ENCODE measurements at regions not wholly inside any gene's neighbourhood (a gene's known extent, or its start where the extent isn't known, plus 50 kb on each side); places are given as distances from the start of the nearest gene placed in this dataset.
"Not testable (repeated sequence)": the region's sequence is repeated elsewhere in the genome, so short reads cannot be mapped to it uniquely, and the experiment has no call there.

DNA sequence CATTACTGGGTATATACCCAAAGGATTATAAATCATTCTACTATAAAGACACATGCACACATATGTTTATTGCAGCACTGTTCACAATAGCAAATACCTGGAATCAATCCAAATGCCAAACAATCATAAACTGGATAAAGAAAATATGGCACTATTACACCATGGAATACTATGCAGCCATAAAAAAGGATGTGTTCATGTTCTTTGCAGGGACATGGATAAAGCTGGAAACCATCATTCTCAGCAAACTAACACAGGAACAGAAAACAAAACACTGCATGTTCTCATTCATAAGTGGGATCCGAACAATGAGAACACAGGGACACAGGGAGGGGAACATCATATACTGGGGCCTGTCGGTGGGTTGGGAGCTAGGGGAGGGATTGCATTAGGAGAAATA, 591.7 kb downstream of the TBL1XR1 start:
- DNase-seq; H3K9me3 ChIP-seq (ENCODE audit: control insufficient read depth, low read length); H3K27me3 ChIP-seq (ENCODE audit: control insufficient read depth in 1 of 2, insufficient read depth in 2 of 2, low read length in 1 of 2); ATAC-seq (ENCODE audit: low FRiP score); intact Hi-C loops (cut with DNase I); H3K27ac ChIP-seq (ENCODE audit: low read depth in 1 of 2, low read length in 2 of 2); H3K4me3 ChIP-seq (ENCODE audit: low read length in 2 of 2); H3K4me1 ChIP-seq (ENCODE audit: control insufficient read depth in 1 of 2, insufficient read depth in 2 of 2, low read length in 2 of 2); H3K36me3 ChIP-seq (ENCODE audit: control insufficient read depth in 1 of 2, insufficient read depth in 2 of 2, low read length in 1 of 2): not testable (repeated sequence)
- WGBS, 2 donors = 95 to 96% methylated on average over 2 of the region's 2 CpGs

DNA sequence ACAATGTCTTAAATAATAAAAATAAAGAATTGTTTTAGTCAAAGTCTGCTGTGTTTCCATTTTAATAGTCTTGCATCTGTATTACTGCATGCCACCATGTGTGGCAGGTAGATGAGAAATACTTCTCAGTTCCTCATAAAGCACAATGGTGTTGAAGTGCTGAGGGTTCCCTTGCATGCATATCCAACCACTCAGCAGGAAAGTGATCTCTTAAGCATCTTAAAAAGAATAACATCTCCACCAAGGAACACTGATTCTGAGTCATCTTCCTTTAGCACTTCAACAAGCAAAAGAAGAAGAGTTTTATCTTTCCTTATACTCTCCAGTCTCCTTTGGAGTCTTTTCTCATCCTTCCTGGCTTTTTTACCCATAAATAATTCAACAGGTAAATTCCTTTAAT, 602.0 kb downstream of the TBL1XR1 start:
- intact Hi-C loops (cut with DNase I) = no loop called here
- H3K4me1 ChIP-seq (ENCODE audit: control insufficient read depth in 1 of 2, insufficient read depth in 2 of 2, low read length in 2 of 2) = no peaks in the 10 kb centered on the region
- ATAC-seq (ENCODE audit: low FRiP score) (no peak), DNase-seq (no peak)
- no peak overlapping the region for H3K27ac ChIP-seq (ENCODE audit: low read depth in 1 of 2, low read length in 2 of 2)
- H3K9me3 ChIP-seq (ENCODE audit: control insufficient read depth, low read length) = no peaks in the 10 kb centered on the region
- no peak overlapping the region for H3K4me3 ChIP-seq (ENCODE audit: low read length in 2 of 2)
- no peaks in the 10 kb centered on the region for H3K36me3 ChIP-seq (ENCODE audit: control insufficient read depth in 1 of 2, insufficient read depth in 2 of 2, low read length in 1 of 2)
- no peaks in the 10 kb centered on the region for H3K27me3 ChIP-seq (ENCODE audit: control insufficient read depth in 1 of 2, insufficient read depth in 2 of 2, low read length in 1 of 2)

DNA sequence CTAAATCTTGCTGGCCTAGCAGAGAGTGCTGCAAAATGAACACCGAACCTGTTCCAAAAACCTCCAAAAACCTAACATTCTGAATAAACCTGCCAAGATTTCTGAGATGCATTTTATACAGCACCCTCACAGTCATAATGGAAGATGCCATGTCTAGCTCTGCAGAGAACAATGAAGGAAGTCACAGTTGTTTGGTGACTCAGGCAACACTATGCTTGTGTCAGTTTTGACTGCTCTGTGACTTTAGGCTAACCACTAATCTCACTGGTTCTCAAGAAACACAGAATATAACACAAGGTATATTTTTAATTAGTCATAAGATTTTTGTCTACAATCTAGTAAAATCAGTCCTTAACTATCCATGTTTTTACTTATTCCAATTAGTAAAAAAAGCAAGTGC, 606.6 kb downstream of the TBL1XR1 start:
- intact Hi-C loops (cut with DNase I) = no loop called here
- ATAC-seq (ENCODE audit: low FRiP score) = no peak
- no peak for DNase-seq
- no peaks in the 10 kb centered on the region for H3K9me3 ChIP-seq (ENCODE audit: control insufficient read depth, low read length)
- H3K27ac ChIP-seq (ENCODE audit: low read depth in 1 of 2, low read length in 2 of 2) = no peak overlapping the region
- no peaks in the 10 kb centered on the region for H3K4me1 ChIP-seq (ENCODE audit: control insufficient read depth in 1 of 2, insufficient read depth in 2 of 2, low read length in 2 of 2)
- H3K4me3 ChIP-seq (ENCODE audit: low read length in 2 of 2) = no peak overlapping the region
- no peaks in the 10 kb centered on the region for H3K36me3 ChIP-seq (ENCODE audit: control insufficient read depth in 1 of 2, insufficient read depth in 2 of 2, low read length in 1 of 2)
- no peaks in the 10 kb centered on the region for H3K27me3 ChIP-seq (ENCODE audit: control insufficient read depth in 1 of 2, insufficient read depth in 2 of 2, low read length in 1 of 2)
- 79 to 84% methylated on average over 1 of the region's 1 CpG for WGBS, 2 donors

DNA sequence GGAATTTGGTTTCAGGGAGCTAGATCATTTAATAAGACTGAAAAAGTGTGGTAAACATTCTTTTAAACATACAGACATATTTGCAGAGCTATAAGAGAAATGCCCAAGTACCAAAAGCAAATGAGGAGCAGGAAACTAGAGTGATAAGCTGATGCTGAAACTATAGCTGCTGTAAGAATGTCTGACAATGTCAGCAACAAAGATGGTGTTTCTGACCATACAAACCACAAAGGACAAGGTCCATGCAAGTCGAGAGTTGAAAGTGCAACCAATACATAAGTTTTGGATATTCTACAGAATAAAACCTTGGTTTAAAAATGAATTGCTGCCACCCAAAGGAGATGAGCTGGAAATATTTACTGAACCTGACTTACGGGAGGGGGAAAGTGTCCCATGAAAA, 610.2 kb downstream of the TBL1XR1 start:
- no peak overlapping the region for H3K27ac ChIP-seq (ENCODE audit: low read depth in 1 of 2, low read length in 2 of 2)
- no peaks in the 10 kb centered on the region for H3K9me3 ChIP-seq (ENCODE audit: control insufficient read depth, low read length)
- no peaks in the 10 kb centered on the region for H3K4me1 ChIP-seq (ENCODE audit: control insufficient read depth in 1 of 2, insufficient read depth in 2 of 2, low read length in 2 of 2)
- no peaks in the 10 kb centered on the region for H3K36me3 ChIP-seq (ENCODE audit: control insufficient read depth in 1 of 2, insufficient read depth in 2 of 2, low read length in 1 of 2)
- H3K4me3 ChIP-seq (ENCODE audit: low read length in 2 of 2) = no peak overlapping the region
- WGBS, 2 donors = 67 to 87% methylated on average over 2 of the region's 2 CpGs
- H3K27me3 ChIP-seq (ENCODE audit: control insufficient read depth in 1 of 2, insufficient read depth in 2 of 2, low read length in 1 of 2) = no peaks in the 10 kb centered on the region
- intact Hi-C loops (cut with DNase I) = no loop called here
- ATAC-seq (ENCODE audit: low FRiP score) = no peak
- DNase-seq = no peak

DNA sequence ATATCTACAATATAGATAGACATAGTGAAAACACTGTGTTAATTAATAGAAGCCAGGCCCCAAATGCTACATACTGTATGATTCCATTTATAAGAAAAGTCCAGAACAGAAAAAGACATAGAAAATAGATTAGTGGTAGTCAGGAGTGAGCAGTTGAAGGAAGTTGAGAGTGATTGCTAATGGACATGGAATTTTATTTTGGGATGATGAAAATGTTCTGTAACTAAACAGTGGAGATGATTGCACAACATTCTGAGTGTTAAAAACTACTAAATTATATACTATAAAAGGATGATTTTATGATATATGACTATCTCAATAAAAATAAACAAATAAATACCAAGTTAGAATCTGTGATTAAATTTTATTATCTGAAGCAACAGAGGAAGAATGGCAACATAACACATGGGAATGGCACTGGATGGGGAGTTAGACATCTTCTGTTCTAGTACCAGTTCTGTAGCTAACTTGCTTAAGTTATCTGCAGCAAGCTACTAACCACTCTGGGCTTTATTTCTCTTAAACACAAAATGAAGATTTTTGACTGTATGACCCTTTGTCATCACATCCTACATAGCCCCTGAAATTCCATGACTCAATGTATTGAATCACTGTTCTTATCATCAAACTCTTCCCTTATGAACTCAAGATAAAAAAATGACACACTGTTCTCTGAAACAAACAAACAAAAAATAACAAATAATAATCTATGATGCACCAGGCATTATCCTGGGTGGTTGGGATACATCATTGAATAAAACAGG, 612.7 kb downstream of the TBL1XR1 start:
- intact Hi-C loops (cut with DNase I) = no loop called here
- Histone ChIP-seq H3K9me3 (ENCODE audit: control insufficient read depth, low read length) (no peaks in the 10 kb centered on the region), H3K36me3 (ENCODE audit: control insufficient read depth in 1 of 2, insufficient read depth in 2 of 2, low read length in 1 of 2) (no peaks in the 10 kb centered on the region), H3K4me3 (ENCODE audit: low read length in 2 of 2) (no peak overlapping the region), H3K27me3 (ENCODE audit: control insufficient read depth in 1 of 2, insufficient read depth in 2 of 2, low read length in 1 of 2) (no peaks in the 10 kb centered on the region), H3K4me1 (ENCODE audit: control insufficient read depth in 1 of 2, insufficient read depth in 2 of 2, low read length in 2 of 2) (no peaks in the 10 kb centered on the region), H3K27ac (ENCODE audit: low read depth in 1 of 2, low read length in 2 of 2) (no peak overlapping the region)
- no peak for ATAC-seq (ENCODE audit: low FRiP score)
- no peak for DNase-seq

DNA sequence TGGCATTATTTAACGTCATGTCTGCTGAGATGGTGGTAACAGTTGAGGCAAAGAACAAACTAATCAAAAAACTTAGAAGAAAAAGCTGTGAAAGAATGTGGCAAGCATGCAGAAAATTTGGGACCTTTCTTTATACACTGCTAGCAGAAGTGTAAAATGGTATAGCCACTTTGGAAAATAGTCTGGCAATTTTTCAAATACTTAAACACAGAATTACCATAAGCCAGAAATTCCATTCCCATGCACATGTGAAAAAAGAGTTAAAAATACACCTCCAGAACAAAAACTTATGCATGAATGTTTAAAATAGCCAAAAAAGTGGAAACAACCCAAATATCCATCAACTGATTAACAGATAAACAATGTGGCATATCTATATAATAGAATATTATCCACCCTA, 613.3 kb downstream of the TBL1XR1 start:
- Histone ChIP-seq H3K9me3 (ENCODE audit: control insufficient read depth, low read length) (no peaks in the 10 kb centered on the region), H3K4me3 (ENCODE audit: low read length in 2 of 2) (no peak overlapping the region), H3K27me3 (ENCODE audit: control insufficient read depth in 1 of 2, insufficient read depth in 2 of 2, low read length in 1 of 2) (no peaks in the 10 kb centered on the region), H3K4me1 (ENCODE audit: control insufficient read depth in 1 of 2, insufficient read depth in 2 of 2, low read length in 2 of 2) (no peaks in the 10 kb centered on the region), H3K27ac (ENCODE audit: low read depth in 1 of 2, low read length in 2 of 2) (no peak overlapping the region), H3K36me3 (ENCODE audit: control insufficient read depth in 1 of 2, insufficient read depth in 2 of 2, low read length in 1 of 2) (no peaks in the 10 kb centered on the region)
- ATAC-seq (ENCODE audit: low FRiP score) (no peak), DNase-seq (no peak)
- 93 to 97% methylated on average over 1 of the region's 1 CpG for WGBS, 2 donors
- intact Hi-C loops (cut with DNase I) = no loop called here

DNA sequence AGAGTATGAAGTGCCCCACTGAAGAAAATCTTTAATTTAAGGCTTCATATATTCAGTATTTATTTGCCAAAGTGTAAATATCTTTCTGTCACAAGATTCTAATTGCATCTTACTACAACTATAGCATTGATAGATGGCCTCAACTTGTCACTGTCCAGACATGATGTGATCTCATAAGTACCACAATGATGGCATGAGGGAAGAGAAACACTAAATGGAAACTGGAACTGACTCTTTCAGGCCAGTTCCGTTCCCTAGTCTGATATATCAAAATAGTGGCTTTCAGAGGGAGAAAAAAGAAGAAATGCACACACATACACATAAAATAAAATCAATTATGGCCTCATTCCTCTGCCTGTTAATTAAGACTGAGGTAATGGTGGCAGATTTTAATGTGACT, 615.7 kb downstream of the TBL1XR1 start:
- intact Hi-C loops (cut with DNase I) = no loop called here
- Histone ChIP-seq H3K27ac (ENCODE audit: low read depth in 1 of 2, low read length in 2 of 2) (no peak overlapping the region), H3K4me3 (ENCODE audit: low read length in 2 of 2) (no peak overlapping the region), H3K9me3 (ENCODE audit: control insufficient read depth, low read length) (no peaks in the 10 kb centered on the region), H3K36me3 (ENCODE audit: control insufficient read depth in 1 of 2, insufficient read depth in 2 of 2, low read length in 1 of 2) (no peaks in the 10 kb centered on the region), H3K4me1 (ENCODE audit: control insufficient read depth in 1 of 2, insufficient read depth in 2 of 2, low read length in 2 of 2) (no peaks in the 10 kb centered on the region), H3K27me3 (ENCODE audit: control insufficient read depth in 1 of 2, insufficient read depth in 2 of 2, low read length in 1 of 2) (no peaks in the 10 kb centered on the region)
- no peak for ATAC-seq (ENCODE audit: low FRiP score)
- WGBS, 2 donors = 92 to 100% methylated on average over 1 of the region's 1 CpG
- no peak for DNase-seq

DNA sequence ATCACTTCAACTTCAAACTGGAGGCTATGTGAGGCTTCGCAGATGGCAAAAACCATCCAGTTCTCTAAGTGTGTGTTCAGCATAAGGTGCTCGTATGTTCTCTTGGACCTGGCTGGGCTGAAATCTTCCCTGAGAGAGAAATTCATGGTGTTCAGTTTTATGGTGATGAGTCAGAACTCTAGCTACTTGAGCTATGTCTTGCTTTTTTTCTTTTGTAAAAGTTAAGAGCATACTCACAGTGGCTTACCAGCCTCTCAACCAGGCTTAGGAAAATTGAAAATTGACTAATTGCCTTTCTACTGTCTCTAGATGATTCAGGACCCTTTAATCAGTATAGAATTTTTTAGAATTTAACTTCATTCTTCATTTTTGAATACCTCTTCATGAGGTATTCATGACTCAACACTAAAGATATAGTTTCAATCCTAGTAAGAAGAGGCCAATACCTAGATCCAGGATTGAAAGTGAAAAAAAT, 617.5 kb downstream of the TBL1XR1 start:
- Histone ChIP-seq H3K36me3 (ENCODE audit: control insufficient read depth in 1 of 2, insufficient read depth in 2 of 2, low read length in 1 of 2) (no peaks in the 10 kb centered on the region), H3K9me3 (ENCODE audit: control insufficient read depth, low read length) (no peaks in the 10 kb centered on the region), H3K4me3 (ENCODE audit: low read length in 2 of 2) (no peak overlapping the region), H3K27ac (ENCODE audit: low read depth in 1 of 2, low read length in 2 of 2) (no peak overlapping the region), H3K27me3 (ENCODE audit: control insufficient read depth in 1 of 2, insufficient read depth in 2 of 2, low read length in 1 of 2) (no peaks in the 10 kb centered on the region), H3K4me1 (ENCODE audit: control insufficient read depth in 1 of 2, insufficient read depth in 2 of 2, low read length in 2 of 2) (no peaks in the 10 kb centered on the region)
- intact Hi-C loops (cut with DNase I) = no loop called here
- no peak for DNase-seq
- no peak for ATAC-seq (ENCODE audit: low FRiP score)
- WGBS, 2 donors = 94 to 98% methylated on average over 2 of the region's 2 CpGs

DNA sequence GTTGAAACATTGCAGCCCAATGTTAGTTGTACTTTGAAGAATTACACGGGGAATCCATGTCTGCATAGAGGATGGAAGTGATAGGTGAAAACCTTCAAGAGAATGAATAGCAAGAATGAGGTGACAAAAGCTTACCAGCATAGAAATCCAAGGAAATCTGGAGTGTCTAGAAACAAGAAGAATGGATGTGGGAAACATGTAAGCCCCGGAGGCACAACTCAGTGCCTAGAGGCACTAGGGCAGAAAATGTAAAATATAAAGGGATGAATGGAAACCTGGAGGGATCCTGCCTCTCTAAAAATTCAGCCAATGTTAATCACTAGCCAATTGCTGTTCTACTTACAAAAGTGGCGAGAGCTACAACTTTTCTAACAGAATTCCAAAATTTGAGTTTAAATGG, 619.0 kb downstream of the TBL1XR1 start:
- no peaks in the 10 kb centered on the region for H3K9me3 ChIP-seq (ENCODE audit: control insufficient read depth, low read length)
- ATAC-seq (ENCODE audit: low FRiP score) = no peak
- no peak overlapping the region for H3K27ac ChIP-seq (ENCODE audit: low read depth in 1 of 2, low read length in 2 of 2)
- H3K27me3 ChIP-seq (ENCODE audit: control insufficient read depth in 1 of 2, insufficient read depth in 2 of 2, low read length in 1 of 2) = no peaks in the 10 kb centered on the region
- intact Hi-C loops (cut with DNase I) = no loop called here
- H3K4me3 ChIP-seq (ENCODE audit: low read length in 2 of 2) = no peak overlapping the region
- no peak for DNase-seq
- 96 to 99% methylated on average over 3 of the region's 3 CpGs for WGBS, 2 donors
- H3K4me1 ChIP-seq (ENCODE audit: control insufficient read depth in 1 of 2, insufficient read depth in 2 of 2, low read length in 2 of 2) = no peaks in the 10 kb centered on the region
- no peaks in the 10 kb centered on the region for H3K36me3 ChIP-seq (ENCODE audit: control insufficient read depth in 1 of 2, insufficient read depth in 2 of 2, low read length in 1 of 2)

Data from aorta (tissue), 5 donors.